ENCODE measurements at regions not wholly inside any gene's neighbourhood (a gene's known extent, or its start where the extent isn't known, plus 50 kb on each side); places are given as distances from the start of the nearest gene placed in this dataset.

DNA sequence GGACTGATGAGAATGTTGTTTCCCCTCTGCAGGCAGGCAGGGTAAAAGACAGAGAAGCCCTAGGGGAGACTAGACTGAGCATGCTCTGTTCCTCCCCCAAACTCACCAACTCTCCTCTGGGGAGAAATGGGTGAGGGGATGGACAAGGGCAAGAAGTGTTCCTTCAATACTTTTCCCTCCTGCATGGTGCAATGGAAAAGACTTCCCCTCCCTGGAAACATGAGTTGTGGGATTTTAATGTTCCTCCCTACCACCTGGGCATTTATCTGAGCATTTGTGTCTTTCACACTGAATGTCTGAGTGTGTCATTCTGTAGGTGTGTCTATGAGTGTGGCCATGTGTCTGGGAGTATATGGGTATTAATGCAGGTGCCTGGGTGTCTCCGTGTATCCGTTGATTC is 275.7 kb downstream of the C1orf94 start:
- Histone ChIP-seq H3K9ac (ENCODE audit: low read depth in 1 of 2, low read length in 2 of 2) (no peak overlapping the region), H3K27ac (ENCODE audit: low read depth, low read length) (no peak overlapping the region), H3K4me1 (ENCODE audit: control insufficient read depth in 1 of 2, insufficient read depth in 2 of 2, low read length in 2 of 2) (no peaks in the 10 kb centered on the region), H3K9me3 (ENCODE audit: control insufficient read depth in 1 of 2, low read length in 2 of 2) (no peaks in the 10 kb centered on the region), H3K4me3 (ENCODE audit: low read depth in 1 of 2, low read length in 2 of 2) (no peak overlapping the region), H3K36me3 (ENCODE audit: control insufficient read depth in 1 of 2, insufficient read depth in 2 of 2, low read length in 2 of 2) (no peaks in the 10 kb centered on the region), H3K27me3 (ENCODE audit: control insufficient read depth in 1 of 2, insufficient read depth in 2 of 2, low read length in 2 of 2) (no peaks in the 10 kb centered on the region)

DNA sequence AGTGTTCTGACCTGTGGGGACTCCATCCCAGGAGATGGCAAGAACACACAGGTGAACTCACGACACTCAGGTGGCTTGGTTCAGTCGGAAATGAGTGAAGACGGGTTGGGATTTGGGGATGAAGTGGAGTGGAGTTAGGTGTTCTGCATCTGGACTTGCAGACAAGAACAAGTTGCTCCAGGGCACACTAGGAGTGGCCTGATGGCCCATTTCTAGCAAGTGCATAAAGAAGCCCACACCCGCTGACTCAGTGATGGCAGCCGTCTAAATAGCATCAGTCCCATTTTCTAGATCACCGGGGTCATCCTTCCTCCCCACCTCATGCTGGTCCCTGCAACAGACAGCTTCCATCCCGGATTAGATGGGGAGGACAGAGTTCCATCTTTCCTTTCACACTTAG is 278.4 kb downstream of the C1orf94 start:
- Histone ChIP-seq H3K27me3 (ENCODE audit: control insufficient read depth in 1 of 2, insufficient read depth in 2 of 2, low read length in 2 of 2) (no peaks in the 10 kb centered on the region), H3K9ac (ENCODE audit: low read depth in 1 of 2, low read length in 2 of 2) (no peak overlapping the region), H3K36me3 (ENCODE audit: control insufficient read depth in 1 of 2, insufficient read depth in 2 of 2, low read length in 2 of 2) (no peaks in the 10 kb centered on the region), H3K27ac (ENCODE audit: low read depth, low read length) (no peak overlapping the region), H3K4me1 (ENCODE audit: control insufficient read depth in 1 of 2, insufficient read depth in 2 of 2, low read length in 2 of 2) (no peaks in the 10 kb centered on the region), H3K4me3 (ENCODE audit: low read depth in 1 of 2, low read length in 2 of 2) (no peak overlapping the region), H3K9me3 (ENCODE audit: control insufficient read depth in 1 of 2, low read length in 2 of 2) (no peaks in the 10 kb centered on the region)

DNA sequence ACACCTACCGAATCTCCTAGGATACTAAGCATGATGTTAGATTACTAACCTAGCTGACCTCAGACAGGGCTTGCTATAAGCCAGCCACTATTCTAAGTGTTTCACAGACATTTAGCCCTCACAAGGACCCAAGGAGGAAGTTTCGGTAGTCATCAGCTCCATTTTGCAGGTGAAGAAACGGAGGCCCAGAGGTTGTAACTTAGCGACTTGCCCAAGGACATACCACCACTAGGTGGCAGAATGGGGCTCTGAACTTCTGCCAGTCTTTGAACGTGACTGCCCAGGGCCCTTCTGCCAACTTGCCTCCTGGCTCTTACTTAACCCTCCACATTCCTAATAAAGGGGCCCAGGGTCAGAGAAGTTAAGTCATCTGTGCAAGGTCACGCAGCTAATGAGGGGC is 283.5 kb downstream of the C1orf94 start:
- no peak overlapping the region for H3K9ac ChIP-seq (ENCODE audit: low read depth in 1 of 2, low read length in 2 of 2)
- no peaks in the 10 kb centered on the region for H3K4me1 ChIP-seq (ENCODE audit: control insufficient read depth in 1 of 2, insufficient read depth in 2 of 2, low read length in 2 of 2)
- no peaks in the 10 kb centered on the region for H3K27me3 ChIP-seq (ENCODE audit: control insufficient read depth in 1 of 2, insufficient read depth in 2 of 2, low read length in 2 of 2)
- no peak overlapping the region for H3K4me3 ChIP-seq (ENCODE audit: low read depth in 1 of 2, low read length in 2 of 2)
- no peaks in the 10 kb centered on the region for H3K9me3 ChIP-seq (ENCODE audit: control insufficient read depth in 1 of 2, low read length in 2 of 2)
- H3K36me3 ChIP-seq (ENCODE audit: control insufficient read depth in 1 of 2, insufficient read depth in 2 of 2, low read length in 2 of 2): no peaks in the 10 kb centered on the region
- no peak overlapping the region for H3K27ac ChIP-seq (ENCODE audit: low read depth, low read length)

DNA sequence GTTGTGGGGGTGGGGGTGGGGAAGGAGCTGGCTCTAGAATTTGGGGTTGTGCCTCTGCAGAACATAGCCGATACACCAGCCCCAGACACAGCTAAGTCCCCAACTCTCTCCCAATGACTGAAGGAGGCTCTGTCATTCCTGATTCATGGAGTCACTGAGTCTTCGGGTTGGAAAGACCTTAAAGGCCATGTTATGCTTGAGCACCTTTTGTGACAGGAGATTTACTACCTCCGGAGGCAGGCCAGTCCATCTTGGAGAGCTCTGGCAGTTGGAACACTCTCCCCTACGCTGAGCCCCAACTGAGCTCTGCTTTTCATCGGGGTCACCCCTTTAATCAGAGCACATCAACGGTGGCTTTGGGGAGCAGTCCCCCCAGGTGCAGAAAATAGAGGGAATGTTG is 284.4 kb upstream of the GJB5 start:
- no peak overlapping the region for H3K27ac ChIP-seq (ENCODE audit: low read depth, low read length)
- no peaks in the 10 kb centered on the region for H3K36me3 ChIP-seq (ENCODE audit: control insufficient read depth in 1 of 2, insufficient read depth in 2 of 2, low read length in 2 of 2)
- H3K4me1 ChIP-seq (ENCODE audit: control insufficient read depth in 1 of 2, insufficient read depth in 2 of 2, low read length in 2 of 2): no peaks in the 10 kb centered on the region
- H3K9ac ChIP-seq (ENCODE audit: low read depth in 1 of 2, low read length in 2 of 2): no peak overlapping the region
- H3K27me3 ChIP-seq (ENCODE audit: control insufficient read depth in 1 of 2, insufficient read depth in 2 of 2, low read length in 2 of 2): no peaks in the 10 kb centered on the region
- no peak overlapping the region for H3K4me3 ChIP-seq (ENCODE audit: low read depth in 1 of 2, low read length in 2 of 2)
- H3K9me3 ChIP-seq (ENCODE audit: control insufficient read depth in 1 of 2, low read length in 2 of 2): no peaks in the 10 kb centered on the region

DNA sequence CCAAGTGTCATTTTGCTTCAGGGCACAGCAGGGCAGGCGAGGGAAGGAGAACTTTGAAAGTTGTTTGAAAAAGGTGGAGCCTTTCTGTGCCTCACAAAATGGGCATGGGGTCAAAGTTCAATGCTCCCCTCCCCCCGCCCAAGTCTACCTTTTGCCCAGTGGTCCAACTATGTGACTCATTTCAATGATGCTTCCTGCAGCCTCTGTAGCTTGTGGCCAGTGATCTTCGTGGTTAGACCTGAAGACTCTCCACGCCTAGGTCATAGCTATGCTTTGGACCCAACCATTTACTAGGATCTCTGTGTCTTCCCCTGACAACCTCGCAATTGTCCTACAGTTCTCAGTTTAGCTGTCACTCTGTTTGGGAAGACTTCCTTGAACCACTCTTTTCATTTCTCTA is 280.3 kb upstream of the GJB5 start:
- peaks cover 0 to 2% of the 10 kb centered on the region in 2 donors for H3K27me3 ChIP-seq (ENCODE audit: control insufficient read depth in 1 of 2, insufficient read depth in 2 of 2, low read length in 2 of 2)
- no peaks in the 10 kb centered on the region for H3K4me1 ChIP-seq (ENCODE audit: control insufficient read depth in 1 of 2, insufficient read depth in 2 of 2, low read length in 2 of 2)
- no peaks in the 10 kb centered on the region for H3K36me3 ChIP-seq (ENCODE audit: control insufficient read depth in 1 of 2, insufficient read depth in 2 of 2, low read length in 2 of 2)
- no peak overlapping the region for H3K27ac ChIP-seq (ENCODE audit: low read depth, low read length)
- no peak overlapping the region for H3K4me3 ChIP-seq (ENCODE audit: low read depth in 1 of 2, low read length in 2 of 2)
- no peak overlapping the region for H3K9ac ChIP-seq (ENCODE audit: low read depth in 1 of 2, low read length in 2 of 2)
- H3K9me3 ChIP-seq (ENCODE audit: control insufficient read depth in 1 of 2, low read length in 2 of 2): no peaks in the 10 kb centered on the region

DNA sequence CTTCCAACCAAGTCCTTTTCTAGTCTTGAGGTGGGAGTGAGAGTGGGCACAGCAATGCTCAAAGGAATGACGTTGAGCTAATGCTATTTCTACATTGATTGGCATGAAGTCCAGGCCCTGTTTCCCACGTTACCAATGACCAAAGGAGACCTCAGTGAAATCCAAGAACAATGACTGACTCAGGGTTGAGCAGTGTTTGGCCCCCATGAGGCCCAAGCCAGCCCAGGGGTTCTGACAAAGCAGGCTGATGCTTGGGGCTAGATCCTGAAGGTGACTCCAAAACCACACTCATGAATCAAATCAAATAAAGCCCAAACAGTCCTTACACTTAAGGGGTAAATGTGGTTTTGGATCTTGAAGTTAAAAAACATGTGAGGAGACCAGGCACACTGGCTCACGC is 278.5 kb upstream of the GJB5 start:
- Histone ChIP-seq H3K27ac (ENCODE audit: low read depth, low read length) (no peak overlapping the region), H3K27me3 (ENCODE audit: control insufficient read depth in 1 of 2, insufficient read depth in 2 of 2, low read length in 2 of 2) (peaks cover 0 to 3% of the 10 kb centered on the region in 2 donors), H3K9me3 (ENCODE audit: control insufficient read depth in 1 of 2, low read length in 2 of 2) (no peaks in the 10 kb centered on the region), H3K4me3 (ENCODE audit: low read depth in 1 of 2, low read length in 2 of 2) (no peak overlapping the region), H3K9ac (ENCODE audit: low read depth in 1 of 2, low read length in 2 of 2) (no peak overlapping the region), H3K36me3 (ENCODE audit: control insufficient read depth in 1 of 2, insufficient read depth in 2 of 2, low read length in 2 of 2) (no peaks in the 10 kb centered on the region), H3K4me1 (ENCODE audit: control insufficient read depth in 1 of 2, insufficient read depth in 2 of 2, low read length in 2 of 2) (no peaks in the 10 kb centered on the region)

DNA sequence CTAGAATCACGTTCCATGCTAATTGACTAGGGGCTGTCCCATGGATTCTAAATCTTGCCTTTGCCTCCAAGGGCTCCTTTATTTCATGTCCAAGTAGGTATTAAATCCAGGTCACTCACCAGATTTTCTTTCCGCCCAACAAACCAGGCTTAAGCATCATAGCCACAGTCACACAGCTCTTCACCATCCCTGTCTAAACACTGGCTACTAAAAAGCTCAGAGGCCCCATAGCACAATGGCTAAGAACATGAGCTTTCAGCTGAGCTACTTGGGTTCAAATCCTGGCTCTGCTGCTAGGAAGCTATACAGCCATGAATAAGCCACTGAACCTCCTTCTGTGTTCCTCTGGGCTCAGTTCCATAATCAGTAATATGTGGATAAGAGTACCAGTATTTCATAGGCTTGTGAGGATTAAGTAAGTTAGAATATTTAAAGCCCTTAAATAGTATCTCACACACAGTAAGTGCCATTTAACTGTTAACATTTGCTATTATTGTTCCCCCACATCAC is 277.2 kb upstream of the GJB5 start:
- H3K36me3 ChIP-seq (ENCODE audit: control insufficient read depth in 1 of 2, insufficient read depth in 2 of 2, low read length in 2 of 2): no peaks in the 10 kb centered on the region
- no peak overlapping the region for H3K9ac ChIP-seq (ENCODE audit: low read depth in 1 of 2, low read length in 2 of 2)
- H3K27me3 ChIP-seq (ENCODE audit: control insufficient read depth in 1 of 2, insufficient read depth in 2 of 2, low read length in 2 of 2): peaks cover 0 to 3% of the 10 kb centered on the region in 2 donors
- H3K9me3 ChIP-seq (ENCODE audit: control insufficient read depth in 1 of 2, low read length in 2 of 2): no peaks in the 10 kb centered on the region
- no peak overlapping the region for H3K27ac ChIP-seq (ENCODE audit: low read depth, low read length)
- H3K4me1 ChIP-seq (ENCODE audit: control insufficient read depth in 1 of 2, insufficient read depth in 2 of 2, low read length in 2 of 2): no peaks in the 10 kb centered on the region
- H3K4me3 ChIP-seq (ENCODE audit: low read depth in 1 of 2, low read length in 2 of 2): no peak overlapping the region

DNA sequence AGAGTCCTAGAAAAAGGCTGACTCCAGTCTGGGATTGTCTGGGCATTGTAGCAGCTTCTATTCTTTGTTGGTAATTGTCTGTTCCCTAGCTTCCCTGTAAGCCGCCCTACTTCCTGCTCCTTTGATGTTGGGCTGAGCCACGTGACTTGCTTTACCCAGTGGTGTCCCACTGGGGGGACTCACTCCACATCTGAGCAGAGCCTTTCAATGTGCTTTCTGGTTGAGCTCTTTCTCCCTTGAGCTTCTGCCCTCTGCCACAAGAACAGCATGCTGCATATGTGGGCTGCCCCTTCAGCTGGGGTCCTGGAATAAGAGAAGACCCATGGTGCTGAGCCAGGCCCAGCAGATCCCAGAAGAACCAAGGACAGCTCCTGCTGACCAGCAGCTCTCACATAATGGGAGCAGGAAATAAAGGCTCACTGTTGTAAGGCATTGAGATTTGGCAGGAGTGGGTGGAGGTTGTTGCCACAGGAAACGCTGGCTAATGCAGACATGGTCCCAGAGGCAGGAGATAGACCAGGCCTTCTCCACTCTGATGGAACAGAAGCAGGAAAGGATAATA is 276.3 kb upstream of the GJB5 start:
- Histone ChIP-seq H3K9me3 (ENCODE audit: control insufficient read depth in 1 of 2, low read length in 2 of 2) (no peaks in the 10 kb centered on the region), H3K27me3 (ENCODE audit: control insufficient read depth in 1 of 2, insufficient read depth in 2 of 2, low read length in 2 of 2) (peaks cover 0 to 3% of the 10 kb centered on the region in 2 donors), H3K4me3 (ENCODE audit: low read depth in 1 of 2, low read length in 2 of 2) (no peak overlapping the region), H3K4me1 (ENCODE audit: control insufficient read depth in 1 of 2, insufficient read depth in 2 of 2, low read length in 2 of 2) (no peaks in the 10 kb centered on the region), H3K27ac (ENCODE audit: low read depth, low read length) (no peak overlapping the region), H3K9ac (ENCODE audit: low read depth in 1 of 2, low read length in 2 of 2) (no peak overlapping the region), H3K36me3 (ENCODE audit: control insufficient read depth in 1 of 2, insufficient read depth in 2 of 2, low read length in 2 of 2) (no peaks in the 10 kb centered on the region)

DNA sequence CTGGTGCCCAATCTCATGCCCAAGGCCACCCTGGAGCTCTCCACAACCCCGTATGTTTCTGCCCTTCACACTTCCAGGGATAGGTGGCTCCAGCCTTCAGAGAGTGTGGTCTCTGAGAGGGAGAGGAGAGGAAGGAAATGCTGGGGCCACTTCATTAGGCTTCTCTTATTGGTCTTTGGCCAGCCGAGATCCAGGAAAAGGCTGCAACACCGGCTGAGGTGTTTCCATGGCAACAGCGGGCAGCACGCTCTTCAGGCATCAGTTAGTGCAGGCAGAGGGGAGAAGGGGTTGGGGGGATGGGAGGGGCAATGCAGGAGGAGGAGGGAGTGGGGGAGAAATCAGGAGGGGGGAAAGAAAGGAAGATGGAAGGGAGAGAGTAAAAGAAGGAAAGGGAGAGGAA is 275.1 kb upstream of the GJB5 start:
- Histone ChIP-seq H3K9me3 (ENCODE audit: control insufficient read depth in 1 of 2, low read length in 2 of 2) (no peaks in the 10 kb centered on the region), H3K4me3 (ENCODE audit: low read depth in 1 of 2, low read length in 2 of 2) (no peak overlapping the region), H3K36me3 (ENCODE audit: control insufficient read depth in 1 of 2, insufficient read depth in 2 of 2, low read length in 2 of 2) (no peaks in the 10 kb centered on the region), H3K27ac (ENCODE audit: low read depth, low read length) (no peak overlapping the region), H3K4me1 (ENCODE audit: control insufficient read depth in 1 of 2, insufficient read depth in 2 of 2, low read length in 2 of 2) (no peaks in the 10 kb centered on the region), H3K9ac (ENCODE audit: low read depth in 1 of 2, low read length in 2 of 2) (no peak overlapping the region), H3K27me3 (ENCODE audit: control insufficient read depth in 1 of 2, insufficient read depth in 2 of 2, low read length in 2 of 2) (peaks cover 0 to 3% of the 10 kb centered on the region in 2 donors)

DNA sequence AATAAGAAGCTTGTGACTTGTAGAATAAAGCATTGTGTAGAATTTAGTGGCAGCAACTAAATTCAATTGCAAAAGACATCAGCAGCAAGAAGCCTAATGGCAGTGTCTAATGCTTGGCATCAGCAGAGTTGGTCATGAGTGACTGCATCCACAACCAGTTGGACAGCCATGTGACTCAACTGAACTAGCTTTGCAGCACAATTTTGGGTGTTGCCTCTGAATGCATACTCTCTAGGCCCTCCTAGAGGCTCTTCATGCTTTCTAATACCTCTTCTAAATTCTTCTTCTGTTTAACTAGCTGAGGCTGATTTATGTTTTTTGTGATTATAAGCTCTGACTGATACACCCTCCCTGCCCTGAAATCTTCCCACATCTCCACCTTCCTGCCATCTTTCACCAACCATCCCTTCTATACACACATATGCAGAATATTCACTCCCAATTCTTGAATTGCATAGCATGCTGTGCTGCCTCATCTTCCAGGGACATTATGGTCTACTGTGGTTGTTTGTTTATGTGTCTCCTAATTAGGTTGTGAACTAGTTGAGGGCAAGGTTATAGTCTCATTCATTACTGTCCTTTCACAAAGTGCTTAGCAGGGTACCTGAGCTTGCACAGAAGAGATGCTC is 266.7 kb upstream of the GJB5 start:
- no peaks in the 10 kb centered on the region for H3K4me1 ChIP-seq (ENCODE audit: control insufficient read depth in 1 of 2, insufficient read depth in 2 of 2, low read length in 2 of 2)

More for the DNA sequence above, 266.7 kb upstream of the GJB5 start:
- Histone ChIP-seq H3K9me3 (ENCODE audit: control insufficient read depth in 1 of 2, low read length in 2 of 2) (peaks cover 0 to 2% of the 10 kb centered on the region in 2 donors), H3K36me3 (ENCODE audit: control insufficient read depth in 1 of 2, insufficient read depth in 2 of 2, low read length in 2 of 2) (no peaks in the 10 kb centered on the region), H3K4me3 (ENCODE audit: low read depth in 1 of 2, low read length in 2 of 2) (no peak overlapping the region), H3K9ac (ENCODE audit: low read depth in 1 of 2, low read length in 2 of 2) (no peak overlapping the region), H3K27ac (ENCODE audit: low read depth, low read length) (no peak overlapping the region), H3K27me3 (ENCODE audit: control insufficient read depth in 1 of 2, insufficient read depth in 2 of 2, low read length in 2 of 2) (no peaks in the 10 kb centered on the region)

All from duodenal mucosa (tissue), 2 donors.